GM19397 (cell line): ENCODE measurements at regions not wholly inside any gene's neighbourhood (a gene's known extent, or its start where the extent isn't known, plus 50 kb on each side); places are given as distances from the start of the nearest gene placed in this dataset.
"Not testable (repeated sequence)": the region's sequence is repeated elsewhere in the genome, so short reads cannot be mapped to it uniquely, and the experiment has no call there.

Source experiments
- ATAC-seq: cut with Tn5 transposase; IDR thresholded peaks from one replicate; pipeline ENCODE4 v1.9.1; 2021; ENCODE audit warnings: mild to moderate bottlenecking, moderate library complexity; ENCODE audit not compliant: unreplicated experiment

- ATAC-seq, result no peak
These were observed 52.4 kb upstream of the GNAI1 start for GRCh38 chr7:80082213-80082612.

- no peak for ATAC-seq
These were observed 55.7 kb upstream of the GNAI1 start for GRCh38 chr7:80078886-80079285.

DNA sequence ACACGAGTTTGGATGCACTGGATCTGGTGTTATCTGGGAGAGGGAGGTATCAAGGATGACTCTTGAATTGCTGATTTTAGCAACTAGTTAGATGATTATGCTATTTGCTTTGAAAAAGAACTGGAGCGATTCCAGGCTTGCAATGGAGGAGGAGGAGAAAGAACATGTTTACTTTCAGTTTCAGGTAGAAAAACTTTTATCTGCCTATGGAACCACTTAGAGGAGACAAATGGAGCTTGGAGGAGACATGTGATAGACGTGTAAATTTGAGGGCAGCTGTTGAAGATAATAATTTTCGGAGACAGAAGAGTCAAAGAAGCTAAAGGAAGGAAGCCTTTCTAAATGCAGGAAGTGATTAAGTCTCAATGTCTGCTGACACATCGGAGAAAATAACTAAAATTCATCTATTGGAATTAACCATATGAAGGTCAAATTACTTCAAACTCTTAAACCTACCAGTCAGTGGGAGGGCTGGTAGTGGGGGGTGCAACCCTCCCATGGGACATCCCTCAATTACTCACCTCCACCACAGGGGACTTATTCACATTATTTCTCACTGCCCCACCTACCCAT lies 56.4 kb upstream of the GNAI1 start:
- ATAC-seq, result no peak

DNA sequence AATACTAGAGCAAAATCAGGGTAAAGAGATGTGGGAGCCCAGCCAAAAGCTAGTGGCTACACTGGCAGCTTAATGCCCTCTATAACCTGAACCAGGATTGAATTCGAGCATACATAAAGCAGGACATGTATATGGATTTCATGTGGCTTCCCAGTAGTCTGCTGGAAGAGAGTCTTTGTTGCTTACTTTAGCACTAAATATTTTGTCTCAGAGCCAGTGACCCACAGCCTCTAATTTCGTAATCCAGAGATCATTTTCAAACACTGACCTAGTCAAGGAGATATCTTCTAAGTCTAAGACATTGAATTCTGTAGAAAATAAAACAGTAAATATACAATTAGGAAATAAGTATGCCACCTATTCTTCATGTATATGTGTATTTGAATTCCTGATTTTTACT lies 64.2 kb upstream of the GNAI1 start:
- ATAC-seq, result no peak

GRCh38 chr7:80066639-80067038 lies 68.0 kb upstream of the GNAI1 start:
- no peak for ATAC-seq

DNA sequence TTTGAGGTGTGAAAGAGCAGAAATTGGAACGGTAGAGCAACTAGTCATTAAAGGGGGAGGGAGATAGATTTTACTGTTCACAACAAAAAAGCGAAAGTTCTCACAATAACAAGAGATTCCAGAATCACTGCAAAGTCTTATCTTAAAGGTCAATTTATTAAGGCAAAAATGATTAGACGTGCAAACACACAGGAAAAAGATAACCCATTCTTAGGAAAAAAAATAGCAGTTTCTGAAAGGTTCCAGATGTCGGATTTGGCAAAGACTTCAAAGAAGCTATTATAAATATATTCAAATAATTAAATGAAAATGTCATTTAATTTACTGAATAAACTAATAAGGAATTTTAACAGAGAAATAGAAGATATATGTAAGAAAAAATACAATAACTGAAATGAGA lies 70.8 kb upstream of the GNAI1 start:
- ATAC-seq, result no peak

- ATAC-seq, result no peak
These were observed 74.3 kb upstream of the GNAI1 start for GRCh38 chr7:80060218-80060806.

DNA sequence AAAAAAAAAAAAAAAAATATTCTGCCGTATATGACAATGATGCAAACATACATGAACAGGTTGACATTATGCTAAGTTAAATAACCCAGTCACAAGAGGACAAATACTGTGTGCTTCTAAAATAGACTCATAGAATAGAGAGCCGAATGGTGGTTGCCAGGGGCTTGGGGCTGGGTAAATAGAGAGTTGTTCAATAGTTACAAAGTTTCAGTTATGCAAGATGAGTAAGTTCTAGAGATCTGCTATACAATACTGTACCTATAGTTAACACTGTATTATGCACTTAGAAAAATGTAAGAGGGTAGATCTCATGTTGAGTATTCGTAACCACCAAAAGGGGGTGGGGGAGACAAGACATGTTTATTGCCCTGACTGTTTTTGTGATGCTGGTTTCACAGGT lies 77.1 kb upstream of the GNAI1 start:
- no peak for ATAC-seq

DNA sequence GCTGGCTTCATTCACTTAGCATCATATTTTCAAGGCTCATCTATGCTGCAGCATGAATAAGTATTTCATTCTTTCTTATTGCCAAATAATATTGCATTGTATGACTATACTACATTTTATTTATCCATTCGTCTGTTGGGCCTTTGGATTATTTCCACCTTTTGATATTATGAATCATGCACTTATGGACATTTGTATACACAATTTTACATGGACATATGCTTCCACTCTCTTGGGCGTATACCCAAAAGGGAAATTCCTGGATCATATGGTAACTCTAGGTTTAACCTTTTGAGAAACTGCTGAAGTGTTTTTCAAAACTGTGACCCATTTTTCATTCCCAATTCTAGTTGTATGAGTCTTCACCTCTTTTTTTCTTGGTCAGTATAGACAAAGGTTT lies 80.3 kb upstream of the GNAI1 start:
- no peak for ATAC-seq

DNA sequence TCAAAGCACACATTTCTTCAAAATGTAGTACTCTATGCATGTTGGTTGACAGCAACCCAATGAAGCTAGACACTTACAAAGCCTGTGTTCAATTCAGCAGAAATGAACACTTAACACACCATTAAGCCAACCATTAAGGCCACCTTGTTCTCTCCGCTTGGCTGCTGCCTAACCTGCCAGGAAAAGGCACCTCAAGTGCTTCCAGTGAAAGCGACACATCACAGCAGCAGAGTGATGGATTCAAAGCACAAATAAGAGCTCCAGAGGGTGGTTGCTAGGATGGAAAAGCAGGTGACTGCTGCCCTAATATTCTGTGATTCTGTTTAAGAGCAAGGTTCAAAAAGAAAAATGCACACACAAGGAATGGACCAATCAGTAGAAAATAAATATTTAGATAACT lies 81.5 kb upstream of the GNAI1 start:
- ATAC-seq, result no peak

DNA sequence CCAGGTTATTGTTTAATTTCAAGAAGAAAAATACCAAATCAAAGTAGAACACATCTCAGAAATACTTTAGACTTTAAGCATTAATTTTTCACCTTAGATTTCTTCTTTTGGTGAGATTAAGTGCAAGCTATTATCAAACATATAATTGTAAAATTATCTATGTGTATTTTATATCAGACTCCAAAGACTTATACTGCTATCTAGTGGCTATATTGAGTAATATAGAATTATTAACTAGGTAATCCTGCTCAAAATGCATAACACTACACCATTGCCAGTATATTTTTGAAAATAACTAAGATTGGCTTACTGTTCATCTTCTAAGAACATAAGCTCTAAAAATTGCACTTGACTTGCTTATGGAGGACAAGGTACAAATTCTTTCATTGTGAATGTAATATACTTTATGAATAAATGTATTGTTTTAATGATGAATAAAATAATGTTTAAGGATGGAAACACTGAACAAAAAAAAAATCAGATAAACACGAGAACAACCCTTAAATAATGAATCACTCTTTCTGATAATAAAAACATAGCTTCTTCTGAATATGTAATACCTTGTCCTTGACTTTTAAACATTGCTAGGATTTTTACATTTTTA lies 86.7 kb upstream of the GNAI1 start:
- no peak for ATAC-seq

GRCh38 chr7:80047032-80047431 lies 87.6 kb upstream of the GNAI1 start:
- no peak for ATAC-seq

DNA sequence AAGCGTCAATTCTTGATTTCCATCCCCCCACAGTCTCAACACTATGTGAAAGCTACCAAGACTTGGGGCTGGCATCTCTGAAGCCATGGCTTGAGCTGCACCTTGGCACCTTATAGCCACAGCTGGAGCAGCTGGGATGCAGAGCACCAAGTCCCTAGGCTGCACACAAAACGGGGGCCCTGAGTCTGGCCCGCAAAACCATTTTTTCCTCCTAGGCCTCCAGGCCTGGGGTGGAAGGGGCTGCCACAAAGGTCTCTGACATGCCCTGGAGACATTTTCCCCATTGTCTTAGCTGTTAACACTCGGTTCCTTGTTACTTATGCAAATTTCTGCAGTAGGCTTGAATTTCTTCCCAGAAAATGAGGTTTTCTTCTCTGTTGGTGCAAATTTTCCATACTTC lies 89.8 kb upstream of the GNAI1 start:
- ATAC-seq, result no peak

DNA sequence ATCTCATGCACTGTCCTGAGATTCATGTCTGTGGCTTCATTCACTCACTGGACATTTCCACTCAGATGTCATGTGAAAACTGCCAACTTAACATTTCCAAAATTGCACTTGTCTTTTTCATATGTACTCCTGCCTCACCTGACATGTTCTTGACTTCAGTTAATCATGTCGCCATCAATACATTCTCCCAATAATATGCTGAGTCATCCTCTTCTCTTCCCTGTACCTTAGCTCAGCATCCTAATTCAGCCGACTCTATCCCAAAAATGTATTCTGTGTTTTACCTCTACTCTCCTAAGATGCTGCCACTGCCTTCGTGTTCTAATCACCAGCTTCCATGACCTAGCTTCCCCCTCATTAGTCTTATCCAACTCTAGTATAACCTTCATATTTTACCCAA lies 93.9 kb upstream of the GNAI1 start:
- ATAC-seq, result no peak

- no peak for ATAC-seq
These were observed 94.3 kb upstream of the GNAI1 start for GRCh38 chr7:80040335-80040734.

DNA sequence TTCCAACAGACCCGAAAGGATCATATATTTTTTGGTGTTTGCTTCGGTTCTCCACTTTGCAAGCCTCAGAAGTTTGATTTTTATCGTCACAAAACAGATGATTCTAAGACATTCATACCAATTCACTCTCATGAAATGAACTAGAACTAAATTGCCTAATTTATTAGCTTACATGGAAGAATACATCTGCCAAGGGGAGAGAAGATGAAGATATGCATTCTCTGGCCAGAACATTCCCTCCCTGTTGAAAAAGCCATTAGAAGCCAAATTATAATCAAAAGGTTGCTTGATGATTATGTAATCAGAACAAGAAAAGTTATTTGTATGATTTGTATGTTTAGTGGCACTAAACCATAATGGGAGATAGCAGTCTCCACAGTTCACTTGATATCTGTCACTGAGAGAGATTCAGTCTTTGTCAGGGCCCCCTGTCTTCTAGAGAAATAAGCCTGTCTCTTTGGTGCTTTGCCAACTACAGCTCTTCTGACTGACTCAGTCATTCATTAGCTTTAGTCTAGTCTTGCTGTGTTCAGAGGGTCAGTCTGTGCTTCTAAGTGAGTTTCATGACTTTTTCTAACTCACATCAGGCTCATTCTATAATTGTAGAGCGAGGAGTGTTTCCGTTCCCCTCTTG lies 95.3 kb upstream of the GNAI1 start:
- no peak for ATAC-seq

- ATAC-seq, result no peak
These were observed 96.9 kb upstream of the GNAI1 start for GRCh38 chr7:80037689-80038088.

GRCh38 chr7:80036107-80036506 lies 98.5 kb upstream of the GNAI1 start:
- no peak for ATAC-seq

DNA sequence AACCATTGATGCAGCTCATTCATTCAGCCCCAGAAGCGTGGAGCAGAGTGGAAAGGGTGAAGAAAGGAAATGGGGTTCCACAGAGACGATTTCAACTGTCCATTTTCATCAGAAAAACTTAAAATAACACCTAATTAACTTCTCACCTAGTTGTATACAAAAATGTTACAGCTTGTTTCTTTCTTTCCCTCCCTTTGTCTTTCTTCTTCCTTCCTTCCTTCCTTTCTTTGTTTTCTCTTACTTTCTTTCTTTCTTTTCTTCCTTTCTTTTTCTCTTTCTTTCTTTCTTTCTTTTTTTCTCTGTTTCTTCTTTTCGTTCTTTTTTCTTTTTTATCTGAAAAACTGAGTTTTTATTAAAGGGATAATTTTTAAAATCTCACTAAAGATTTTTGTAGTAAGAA lies 105.9 kb upstream of the GNAI1 start:
- ATAC-seq, result no peak

GRCh38 chr7:80027611-80028173 lies 106.9 kb upstream of the GNAI1 start:
- no peak for ATAC-seq

DNA sequence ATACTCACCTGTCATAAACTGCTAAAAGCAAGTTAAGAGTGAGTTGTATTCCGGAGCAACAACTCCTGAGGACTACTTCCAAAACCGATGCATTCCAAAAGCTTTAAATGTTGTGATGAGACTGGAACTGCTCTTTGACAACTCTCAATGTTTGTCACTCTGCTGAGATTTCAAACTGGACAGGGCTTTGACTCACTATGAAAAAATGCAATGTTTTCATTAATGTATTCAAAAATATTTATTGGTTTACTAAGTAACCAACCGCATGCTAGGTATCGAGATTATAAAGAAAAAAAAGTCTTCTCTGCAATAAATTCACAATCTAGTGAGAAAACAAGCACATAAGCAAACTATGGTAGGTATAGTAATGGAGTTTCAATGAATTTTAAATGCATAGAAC lies 107.9 kb upstream of the GNAI1 start:
- ATAC-seq, result no peak

DNA sequence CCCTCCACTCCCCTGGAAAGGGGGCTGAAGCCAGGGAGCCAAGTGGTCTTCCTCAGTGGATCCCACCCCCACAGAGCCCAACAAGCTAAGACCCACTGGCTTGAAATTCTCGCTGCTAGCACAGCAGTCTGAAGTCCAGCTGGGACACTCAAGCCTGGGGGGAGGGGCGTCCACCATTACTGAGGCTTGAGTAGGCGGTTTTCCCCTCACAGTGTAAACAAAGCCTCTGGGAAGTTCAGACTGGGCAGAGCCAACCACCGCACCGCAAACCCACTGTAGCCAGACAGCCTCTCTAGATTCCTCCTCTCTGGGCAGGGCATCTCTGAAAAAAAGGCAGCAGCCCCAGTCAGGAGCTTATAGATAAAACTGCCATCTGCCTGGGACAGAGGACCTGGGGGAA lies 114.4 kb upstream of the GNAI1 start:
- not testable (repeated sequence) for ATAC-seq
